Glutamatergic neuron (in vitro differentiated cells): ENCODE measurements at regions not wholly inside any gene's neighbourhood (a gene's known extent, or its start where the extent isn't known, plus 50 kb on each side); places are given as distances from the start of the nearest gene placed in this dataset.

Experiments
- DNase-seq: peaks from one replicate; pipeline ENCODE4 v3.0.0; 2022
- H3K27ac Mint-ChIP-seq: one replicate; pipeline ENCODE4 v1.8.0; 2020; ENCODE audit warnings: mild to moderate bottlenecking, mixed read lengths, inconsistent platforms; ENCODE audit not compliant: unreplicated experiment
- H3K27me3 Mint-ChIP-seq: one replicate; pipeline ENCODE4 v1.8.0; 2020; ENCODE audit warnings: mild to moderate bottlenecking, moderate library complexity, mixed read lengths, inconsistent platforms; ENCODE audit not compliant: unreplicated experiment
- H3K36me3 Mint-ChIP-seq: one replicate; pipeline ENCODE4 v1.8.0; 2020; ENCODE audit warnings: mild to moderate bottlenecking, mixed read lengths, inconsistent platforms; ENCODE audit not compliant: unreplicated experiment
- H3K4me1 Mint-ChIP-seq: one replicate; pipeline ENCODE4 v1.8.0; 2020; ENCODE audit warnings: mild to moderate bottlenecking, low read depth, mixed read lengths, inconsistent platforms; ENCODE audit not compliant: unreplicated experiment
- H3K4me3 Mint-ChIP-seq: one replicate; pipeline ENCODE4 v1.8.0; 2020; ENCODE audit warnings: mild to moderate bottlenecking, mixed read lengths, inconsistent platforms; ENCODE audit not compliant: unreplicated experiment
- H3K9me3 Mint-ChIP-seq: one replicate; pipeline ENCODE4 v1.8.0; 2020; ENCODE audit warnings: mild to moderate bottlenecking, moderate library complexity, mixed read lengths, inconsistent platforms; ENCODE audit not compliant: unreplicated experiment
- TF ChIP-seq, protein P1 (sequence below): fragments of 200-600 bp; sonication (generic); IDR thresholded peaks from one replicate; pipeline ENCODE4 v1.5.0; 2021; ENCODE audit not compliant: partially characterized antibody, unreplicated experiment

DNA sequence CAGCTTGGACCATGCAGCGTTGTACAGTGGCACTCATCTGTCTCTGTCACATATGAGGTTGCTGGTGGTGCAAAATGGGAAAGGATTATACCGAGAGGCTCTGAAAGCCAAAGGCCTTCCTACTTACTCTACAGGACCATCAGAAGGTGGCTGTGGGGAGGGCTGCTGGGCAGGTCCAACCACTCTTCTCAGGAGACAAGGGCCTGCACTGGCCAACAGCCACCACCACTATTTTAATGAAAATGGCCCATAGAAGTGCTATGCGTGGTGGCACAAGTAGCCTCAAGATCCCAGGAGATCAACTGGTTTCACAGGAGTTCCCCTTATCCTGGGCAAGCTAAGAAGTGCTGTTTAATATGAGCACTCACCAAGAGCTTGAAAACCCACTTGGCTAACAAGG lies 52.3 kb downstream of the MRPL57 start:
- no peaks in the 10 kb centered on the region for H3K4me1 Mint-ChIP-seq
- no peak for DNase-seq
- H3K36me3 Mint-ChIP-seq = no peaks in the 10 kb centered on the region
- TF ChIP-seq, protein P1, sequence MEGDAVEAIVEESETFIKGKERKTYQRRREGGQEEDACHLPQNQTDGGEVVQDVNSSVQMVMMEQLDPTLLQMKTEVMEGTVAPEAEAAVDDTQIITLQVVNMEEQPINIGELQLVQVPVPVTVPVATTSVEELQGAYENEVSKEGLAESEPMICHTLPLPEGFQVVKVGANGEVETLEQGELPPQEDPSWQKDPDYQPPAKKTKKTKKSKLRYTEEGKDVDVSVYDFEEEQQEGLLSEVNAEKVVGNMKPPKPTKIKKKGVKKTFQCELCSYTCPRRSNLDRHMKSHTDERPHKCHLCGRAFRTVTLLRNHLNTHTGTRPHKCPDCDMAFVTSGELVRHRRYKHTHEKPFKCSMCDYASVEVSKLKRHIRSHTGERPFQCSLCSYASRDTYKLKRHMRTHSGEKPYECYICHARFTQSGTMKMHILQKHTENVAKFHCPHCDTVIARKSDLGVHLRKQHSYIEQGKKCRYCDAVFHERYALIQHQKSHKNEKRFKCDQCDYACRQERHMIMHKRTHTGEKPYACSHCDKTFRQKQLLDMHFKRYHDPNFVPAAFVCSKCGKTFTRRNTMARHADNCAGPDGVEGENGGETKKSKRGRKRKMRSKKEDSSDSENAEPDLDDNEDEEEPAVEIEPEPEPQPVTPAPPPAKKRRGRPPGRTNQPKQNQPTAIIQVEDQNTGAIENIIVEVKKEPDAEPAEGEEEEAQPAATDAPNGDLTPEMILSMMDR = no peak
- H3K27ac Mint-ChIP-seq = no peak overlapping the region
- no peaks in the 10 kb centered on the region for H3K9me3 Mint-ChIP-seq
- no peak overlapping the region for H3K4me3 Mint-ChIP-seq
- peaks cover 3% of the 10 kb centered on the region for H3K27me3 Mint-ChIP-seq

DNA sequence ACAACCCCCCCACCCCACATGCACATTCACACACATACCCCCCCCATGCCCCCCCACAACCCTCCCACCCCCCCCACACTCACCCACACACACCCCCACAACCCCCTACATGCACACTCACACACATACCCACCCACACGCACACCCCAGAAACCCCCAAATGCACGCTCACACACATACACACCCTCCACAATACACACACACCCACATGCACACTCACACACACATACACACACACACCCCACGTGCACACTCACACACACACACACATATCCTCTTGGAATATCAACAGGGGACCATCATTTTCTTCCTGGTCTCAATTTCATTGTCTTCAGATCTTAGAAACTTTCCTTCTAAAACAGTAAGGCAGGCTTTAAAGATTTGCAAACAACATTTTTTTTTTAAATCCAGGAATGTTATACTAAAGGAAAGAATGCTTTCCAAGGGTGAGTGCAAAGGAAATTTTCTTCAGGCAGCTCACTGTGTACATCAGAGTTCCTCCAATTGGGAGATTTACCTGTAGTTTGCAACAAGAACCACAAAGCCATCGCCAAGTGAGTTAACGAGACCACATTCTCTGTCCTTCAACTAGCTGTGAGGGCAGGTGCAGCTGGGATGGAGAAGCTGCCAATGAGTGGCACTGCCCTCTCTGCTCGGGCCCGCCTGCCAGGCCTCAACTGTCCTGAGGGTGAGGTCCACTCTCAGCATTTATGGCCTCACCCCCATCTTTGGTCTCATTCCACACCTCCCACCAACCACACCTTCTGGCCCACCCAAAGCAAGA lies 53.0 kb downstream of the MRPL57 start:
- Mint-ChIP-seq H3K4me3 (no peak overlapping the region), H3K27ac (no peak overlapping the region), H3K36me3 (no peaks in the 10 kb centered on the region), H3K9me3 (no peaks in the 10 kb centered on the region), H3K27me3 (peaks cover 3% of the 10 kb centered on the region), H3K4me1 (no peaks in the 10 kb centered on the region)
- DNase-seq = no peak
- TF ChIP-seq, protein P1 = no peak

- Mint-ChIP-seq H3K27ac (no peak overlapping the region), H3K4me3 (no peak overlapping the region), H3K27me3 (peaks cover 3% of the 10 kb centered on the region), H3K4me1 (no peaks in the 10 kb centered on the region), H3K36me3 (no peaks in the 10 kb centered on the region), H3K9me3 (no peaks in the 10 kb centered on the region)
- no peak for DNase-seq
- TF ChIP-seq, protein P1 = no peak
Measured at GRCh38 chr13:21230516-21230915, 54.1 kb downstream of the MRPL57 start.

- Mint-ChIP-seq H3K9me3 (no peaks in the 10 kb centered on the region), H3K4me3 (no peak overlapping the region), H3K27me3 (peaks cover 3% of the 10 kb centered on the region), H3K36me3 (no peaks in the 10 kb centered on the region), H3K27ac (no peak overlapping the region), H3K4me1 (no peaks in the 10 kb centered on the region)
- no peak for DNase-seq
- TF ChIP-seq, protein P1 = no peak
Measured at GRCh38 chr13:21231426-21231940, 55.0 kb downstream of the MRPL57 start.

DNA sequence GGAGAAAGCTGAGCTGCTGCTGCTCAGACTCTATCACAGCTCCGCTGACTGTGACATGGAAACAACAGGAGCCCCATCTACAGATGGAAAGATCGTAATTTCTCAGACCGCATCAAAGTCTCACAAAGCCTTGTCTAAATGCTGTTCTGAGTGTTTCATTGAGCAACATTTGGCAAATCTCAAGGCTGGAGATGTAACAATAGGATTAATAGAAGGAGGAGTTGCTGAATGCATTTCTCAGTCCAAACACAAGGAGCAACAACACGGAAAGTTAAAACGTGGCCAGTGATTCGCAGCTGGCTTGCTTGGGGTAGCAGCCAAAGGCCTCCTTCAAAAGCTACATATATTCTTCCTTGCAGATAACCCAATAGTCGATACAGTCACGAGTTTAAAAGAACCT lies 55.7 kb downstream of the MRPL57 start:
- Mint-ChIP-seq H3K9me3 (no peaks in the 10 kb centered on the region), H3K27me3 (peaks cover 3% of the 10 kb centered on the region), H3K27ac (no peak overlapping the region), H3K36me3 (no peaks in the 10 kb centered on the region), H3K4me3 (no peak overlapping the region), H3K4me1 (no peaks in the 10 kb centered on the region)
- TF ChIP-seq, protein P1 = no peak
- no peak for DNase-seq
